ENCODE measurements at regions not wholly inside any gene's neighbourhood (a gene's known extent, or its start where the extent isn't known, plus 50 kb on each side); places are given as distances from the start of the nearest gene placed in this dataset.

- Mint-ChIP-seq H3K4me1 (no peaks in the 10 kb centered on the region), H3K4me3 (no peak overlapping the region), H3K27me3 (ENCODE audit: low read depth in 2 of 2) (no peaks in the 10 kb centered on the region), H3K36me3 (no peaks in the 10 kb centered on the region), H3K27ac (no peak overlapping the region), H3K9me3 (peaks cover 2 to 6% of the 10 kb centered on the region in 2 donors)
- ATAC-seq (no peak), DNase-seq (no peak)
- Histone ChIP-seq H3K4me1 (ENCODE audit: control insufficient read depth, insufficient read depth, low read length) (no peaks in the 10 kb centered on the region), H3K4me3 (ENCODE audit: low read length) (no peak overlapping the region), H3K9me3 (ENCODE audit: control insufficient read depth, insufficient read depth, low read length) (no peaks in the 10 kb centered on the region), H3K27me3 (ENCODE audit: control insufficient read depth, insufficient read depth, low read length) (no peaks in the 10 kb centered on the region), H3K36me3 (ENCODE audit: control insufficient read depth, insufficient read depth, low read length) (no peaks in the 10 kb centered on the region), H3K27ac (ENCODE audit: low read length) (no peak overlapping the region)
- intact Hi-C loops (cut with micrococcal nuclease), result no loop called here
- TF ChIP-seq CTCF (IDR thresholded peaks at IDR 0.05), result no peak
- WGBS (ENCODE audit: insufficient coverage), result no CpG with 5 or more reads among the region's 1 CpG
These were observed 124.1 kb upstream of the CDH19 start for GRCh38 chr18:66727991-66728390.

GRCh38 chr18:66724664-66725356 lies 120.9 kb upstream of the CDH19 start:
- intact Hi-C loops (cut with micrococcal nuclease), result no loop called here
- Histone ChIP-seq H3K4me3 (ENCODE audit: low read length) (no peak overlapping the region), H3K27ac (ENCODE audit: low read length) (no peak overlapping the region), H3K4me1 (ENCODE audit: control insufficient read depth, insufficient read depth, low read length) (no peaks in the 10 kb centered on the region), H3K9me3 (ENCODE audit: control insufficient read depth, insufficient read depth, low read length) (no peaks in the 10 kb centered on the region), H3K27me3 (ENCODE audit: control insufficient read depth, insufficient read depth, low read length) (no peaks in the 10 kb centered on the region), H3K36me3 (ENCODE audit: control insufficient read depth, insufficient read depth, low read length) (no peaks in the 10 kb centered on the region)
- no peak for DNase-seq
- WGBS (ENCODE audit: insufficient coverage), result 92% methylated on average over 4 of the region's 5 CpGs
- no peak for ATAC-seq
- no peaks in the 10 kb centered on the region for H3K36me3 Mint-ChIP-seq
- no peak overlapping the region for H3K4me3 Mint-ChIP-seq
- no peaks in the 10 kb centered on the region for H3K4me1 Mint-ChIP-seq
- peaks cover 3 to 8% of the 10 kb centered on the region in 2 donors for H3K9me3 Mint-ChIP-seq
- H3K27me3 Mint-ChIP-seq (ENCODE audit: low read depth in 2 of 2), result no peaks in the 10 kb centered on the region
- H3K27ac Mint-ChIP-seq, result no peak overlapping the region
- TF ChIP-seq CTCF (IDR thresholded peaks at IDR 0.05), result no peak

GRCh38 chr18:66722671-66723070 lies 118.8 kb upstream of the CDH19 start:
- H3K4me1 Mint-ChIP-seq, result no peaks in the 10 kb centered on the region
- WGBS (ENCODE audit: insufficient coverage), result 6% methylated on average over 4 of the region's 5 CpGs
- intact Hi-C loops (cut with micrococcal nuclease), result no loop called here

More at GRCh38 chr18:66722671-66723070, 118.8 kb upstream of the CDH19 start:
- DNase-seq (no peak), ATAC-seq (no peak)
- Histone ChIP-seq H3K4me1 (ENCODE audit: control insufficient read depth, insufficient read depth, low read length) (no peaks in the 10 kb centered on the region), H3K9me3 (ENCODE audit: control insufficient read depth, insufficient read depth, low read length) (no peaks in the 10 kb centered on the region), H3K36me3 (ENCODE audit: control insufficient read depth, insufficient read depth, low read length) (no peaks in the 10 kb centered on the region), H3K27me3 (ENCODE audit: control insufficient read depth, insufficient read depth, low read length) (no peaks in the 10 kb centered on the region), H3K27ac (ENCODE audit: low read length) (no peak overlapping the region), H3K4me3 (ENCODE audit: low read length) (no peak overlapping the region)
- H3K9me3 Mint-ChIP-seq, result peaks cover 5 to 10% of the 10 kb centered on the region in 2 donors
- H3K36me3 Mint-ChIP-seq, result no peaks in the 10 kb centered on the region
- H3K27me3 Mint-ChIP-seq (ENCODE audit: low read depth in 2 of 2), result no peaks in the 10 kb centered on the region
- no peak for TF ChIP-seq CTCF (IDR thresholded peaks at IDR 0.05)
- H3K27ac Mint-ChIP-seq, result no peak overlapping the region
- no peak overlapping the region for H3K4me3 Mint-ChIP-seq

All from natural killer cell (primary cell).